Myocyte (in vitro differentiated cells): ENCODE measurements at regions not wholly inside any gene's neighbourhood (a gene's known extent, or its start where the extent isn't known, plus 50 kb on each side); places are given as distances from the start of the nearest gene placed in this dataset.
"Not testable (repeated sequence)": the region's sequence is repeated elsewhere in the genome, so short reads cannot be mapped to it uniquely, and the experiment has no call there.

ENCODE experiments used
- DNase-seq: peaks from one replicate; pipeline ENCODE4 v3.0.0-alpha.2; 2012; ENCODE audit warnings: low read depth

- no peak for DNase-seq
Measured at GRCh38 chrX:4579999-4580398, 866.5 kb upstream of the PRKX start.

DNA sequence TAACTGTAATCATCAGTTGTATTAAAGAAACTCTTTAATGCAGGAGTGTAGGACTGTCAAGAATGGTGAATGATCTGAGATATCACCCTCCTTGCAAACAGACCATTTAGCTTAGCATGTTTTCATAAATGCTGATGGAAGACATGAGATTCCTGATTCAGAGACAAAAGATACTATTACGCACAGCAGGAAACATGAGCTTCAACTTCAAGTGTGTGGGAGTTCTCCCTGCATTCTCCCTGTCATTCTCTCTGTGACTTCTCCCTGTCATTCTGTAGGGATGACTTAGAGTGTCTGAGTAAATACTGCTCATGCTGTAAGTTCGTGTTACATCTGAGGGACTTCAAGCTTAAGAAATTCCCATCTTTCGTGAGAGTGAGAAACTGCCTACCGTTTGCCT, 866.0 kb upstream of the PRKX start:
- DNase-seq: no peak

GRCh38 chrX:4572691-4573090, 859.2 kb upstream of the PRKX start:
- no peak for DNase-seq

- DNase-seq: no peak
Measured at GRCh38 chrX:4570151-4570550, 856.7 kb upstream of the PRKX start.

DNA sequence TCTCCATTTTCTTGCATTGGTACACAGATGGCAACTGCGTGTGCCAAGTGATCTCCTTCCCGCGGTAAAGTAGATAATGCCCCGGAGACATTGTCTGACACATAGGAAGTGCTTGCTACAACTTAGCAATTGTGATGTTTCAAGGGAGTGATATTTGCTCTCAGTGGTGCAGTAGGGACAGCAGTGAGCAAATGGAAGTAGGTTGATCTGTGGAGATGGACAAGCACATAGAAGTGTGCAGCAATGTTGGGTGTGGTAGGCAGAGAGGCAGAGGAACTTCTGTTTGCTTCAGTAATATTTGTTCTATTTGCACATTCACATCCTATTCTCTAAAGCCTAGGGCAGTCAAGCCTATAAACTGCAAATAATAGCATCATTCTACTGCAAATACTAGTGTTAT, 846.7 kb upstream of the PRKX start:
- DNase-seq: no peak

- no peak for DNase-seq
Measured at GRCh38 chrX:4550018-4550417, 836.6 kb upstream of the PRKX start.

DNA sequence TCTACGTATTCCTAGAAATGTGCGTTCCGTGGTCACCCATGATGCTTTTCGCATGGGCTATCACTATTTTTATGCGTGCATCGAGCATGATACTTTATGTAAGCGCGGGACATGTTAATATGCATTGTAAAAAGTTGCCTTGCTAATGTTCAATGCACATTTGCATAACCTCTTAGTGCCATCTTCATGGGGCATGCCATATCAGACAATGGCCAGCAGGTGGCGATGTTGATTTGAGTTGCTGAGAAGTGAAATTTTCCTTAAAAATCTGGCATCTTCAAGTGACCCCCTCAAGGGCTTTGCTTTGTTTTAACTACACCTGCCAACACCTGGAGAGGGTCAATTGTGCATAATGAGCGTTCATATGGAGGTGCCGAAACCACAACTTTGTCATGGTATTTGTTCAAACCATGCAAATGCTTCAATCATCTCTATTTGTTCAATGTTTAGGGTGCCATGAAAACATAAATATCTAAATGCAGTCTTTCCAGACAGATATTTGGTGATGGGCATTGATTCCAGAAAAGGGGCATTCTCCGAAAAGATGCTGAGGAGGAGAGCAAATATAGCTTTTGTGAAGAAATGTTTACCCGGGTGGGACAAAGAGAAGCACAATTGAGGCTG, 833.9 kb upstream of the PRKX start:
- peak; percentile 41 for DNase-seq

GRCh38 chrX:4546178-4546577, 832.7 kb upstream of the PRKX start:
- DNase-seq: not testable (repeated sequence)

- no peak for DNase-seq
Measured at GRCh38 chrX:4528247-4528646, 814.8 kb upstream of the PRKX start.

- DNase-seq: no peak
Measured at GRCh38 chrX:4485912-4486311, 772.5 kb upstream of the PRKX start.

GRCh38 chrX:4484266-4484665, 770.8 kb upstream of the PRKX start:
- no peak for DNase-seq

- DNase-seq: no peak
Measured at GRCh38 chrX:4451591-4451990, 738.1 kb upstream of the PRKX start.

- no peak for DNase-seq
Measured at GRCh38 chrX:4450177-4450576, 736.7 kb upstream of the PRKX start.

DNA sequence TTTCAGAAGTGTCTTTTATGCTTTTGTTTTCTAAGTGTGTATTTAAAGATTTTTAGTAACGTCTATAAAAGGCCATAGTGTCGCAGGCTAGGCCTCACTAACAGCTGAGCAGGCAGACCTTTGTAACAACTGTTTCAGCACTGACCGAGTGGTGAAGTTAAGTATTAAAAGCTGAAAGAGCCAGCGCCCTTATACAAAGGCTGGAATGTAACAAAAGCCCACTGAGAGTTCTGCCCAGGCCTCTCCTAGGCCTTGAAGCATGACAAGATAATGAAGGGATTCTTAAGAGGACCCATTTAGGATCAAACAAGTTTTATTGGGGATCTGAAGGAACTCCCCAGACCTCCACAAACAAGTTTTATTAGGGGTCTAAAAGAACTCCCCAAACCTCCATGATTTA, 722.5 kb upstream of the PRKX start:
- DNase-seq: no peak

- DNase-seq: no peak
Measured at GRCh38 chrX:4397471-4397870, 684.0 kb upstream of the PRKX start.

DNA sequence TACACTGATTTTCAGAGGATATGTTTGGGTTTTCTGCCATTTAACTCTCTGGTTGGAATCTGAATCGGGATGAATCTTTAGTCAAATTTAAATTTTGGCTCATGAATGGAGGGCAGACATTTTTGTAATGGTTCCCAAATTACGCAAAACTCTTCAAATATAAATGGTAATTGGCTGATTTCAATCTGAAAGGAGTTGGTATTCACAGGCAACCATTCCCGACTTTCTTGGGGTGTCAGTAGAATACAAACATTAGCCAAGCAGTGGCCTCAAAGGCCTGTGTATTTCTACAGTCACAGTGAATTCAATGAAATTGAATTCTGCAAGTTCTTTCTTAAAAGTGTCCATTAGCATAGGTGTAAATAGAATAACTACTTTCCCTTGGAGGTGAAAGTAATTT, 668.8 kb upstream of the PRKX start:
- no peak for DNase-seq

GRCh38 chrX:4380710-4381109, 667.3 kb upstream of the PRKX start:
- DNase-seq: no peak

GRCh38 chrX:4379071-4379470, 665.6 kb upstream of the PRKX start:
- no peak for DNase-seq

- no peak for DNase-seq
Measured at GRCh38 chrX:4373791-4374190, 660.3 kb upstream of the PRKX start.

GRCh38 chrX:4358577-4358976, 645.1 kb upstream of the PRKX start:
- no peak for DNase-seq

DNA sequence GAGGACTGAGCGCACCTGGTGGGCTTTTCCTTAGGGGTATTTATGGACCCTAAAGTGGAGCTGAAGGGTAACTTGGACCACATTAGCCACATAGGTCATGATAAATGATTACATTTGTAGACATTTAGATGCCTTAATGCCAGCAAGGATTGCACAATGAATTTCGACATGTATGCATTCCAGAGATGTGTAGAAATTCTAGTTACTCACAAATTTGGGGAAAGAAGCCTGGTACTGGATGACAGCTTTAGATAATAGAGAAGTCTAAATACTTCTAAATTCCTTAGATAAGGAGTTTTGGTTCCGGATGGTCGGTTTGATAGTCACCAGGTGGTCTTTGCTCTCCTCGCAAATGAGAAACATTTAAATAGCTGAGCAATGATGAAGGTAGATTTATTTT, 609.5 kb upstream of the PRKX start:
- no peak for DNase-seq

DNA sequence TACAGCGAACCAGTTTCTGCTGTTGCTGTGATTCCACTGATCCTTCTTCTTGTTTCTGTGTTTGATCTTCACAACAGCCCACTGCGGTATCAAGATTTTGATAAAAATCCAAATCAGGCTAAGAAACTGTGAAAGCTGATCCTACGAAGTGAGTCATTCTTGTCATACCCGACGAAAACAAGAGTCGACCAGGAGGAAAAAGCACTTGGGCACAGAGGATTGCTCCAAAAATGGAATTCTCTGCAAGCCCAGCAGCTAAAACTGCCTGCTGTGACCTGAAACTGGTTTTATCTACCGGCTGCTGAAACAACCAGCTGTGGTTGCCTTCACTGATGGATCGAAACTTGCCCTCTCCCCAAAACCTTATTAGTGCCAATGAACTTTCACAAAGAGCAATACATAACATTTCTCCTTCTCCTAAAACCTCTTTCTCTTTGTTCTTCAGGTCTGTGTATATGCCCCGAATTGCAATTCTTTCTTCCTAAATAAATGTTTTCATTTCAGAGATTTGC, 607.0 kb upstream of the PRKX start:
- no peak for DNase-seq

GRCh38 chrX:4315891-4316290, 602.4 kb upstream of the PRKX start:
- no peak for DNase-seq

DNA sequence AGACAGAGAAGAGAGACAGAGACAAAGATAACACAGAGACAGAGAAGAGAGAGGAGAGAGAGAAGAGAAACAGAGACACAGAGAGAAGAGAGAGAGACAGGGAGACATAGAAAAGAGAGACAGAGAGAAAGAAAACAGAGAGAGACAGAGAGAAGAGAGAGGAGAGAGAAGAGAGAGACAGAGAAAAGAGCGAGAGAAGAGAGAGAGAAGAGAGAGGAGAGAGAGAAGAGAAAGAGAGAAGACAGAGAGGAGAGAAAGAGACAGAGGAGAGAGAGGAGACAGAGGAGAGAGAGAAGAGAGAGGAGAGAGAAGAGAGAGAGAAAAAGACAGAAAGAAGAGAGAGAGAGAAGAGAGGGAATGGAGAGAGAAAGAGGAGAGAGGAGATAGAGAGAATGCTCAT, 601.1 kb upstream of the PRKX start:
- no peak for DNase-seq
